OCI-LY3 (cell line): ENCODE measurements at regions not wholly inside any gene's neighbourhood (a gene's known extent, or its start where the extent isn't known, plus 50 kb on each side); places are given as distances from the start of the nearest gene placed in this dataset.

Experiments
- H2AFZ ChIP-seq: fragments of 200-600, 300-600 bp; shearing (Covaris generic); 2 replicates; pipeline ENCODE4 v1.6.0; 2014; ENCODE audit warnings: antibody characterized with exemption, low read depth, low read length
- H3K27ac ChIP-seq: fragments of 200-600, 300-600 bp; sonication (generic); 2 replicates; pipeline ENCODE4 v1.5.1; 2014; ENCODE audit warnings: mild to moderate bottlenecking, low read length, moderate library complexity, mixed read lengths
- H3K27me3 ChIP-seq: fragments of 200-600, 300-600 bp; sonication (generic); 2 replicates; pipeline ENCODE4 v1.6.1; 2014; ENCODE audit warnings: low read depth, low read length, mixed read lengths
- H3K36me3 ChIP-seq: fragments of 200-600, 300-600 bp; sonication (generic); replicated peaks from 2 replicates; pipeline ENCODE3; 2014; ENCODE audit warnings: low read depth, low read length, mixed read lengths
- H3K4me1 ChIP-seq: fragments of 300-600, 200-600 bp; sonication (generic); 2 replicates; pipeline ENCODE4 v1.6.1; 2014; ENCODE audit warnings: low read length, mixed read lengths
- H3K4me2 ChIP-seq: fragments of 200-600, 300-600 bp; sonication (generic); 2 replicates; pipeline ENCODE4 v1.6.1; 2014; ENCODE audit warnings: low read length, mixed read lengths
- H3K4me3 ChIP-seq: fragments of 300-600, 200-600 bp; sonication (generic); 2 replicates; pipeline ENCODE4 v1.5.1; 2014; ENCODE audit warnings: antibody characterized with exemption, mild to moderate bottlenecking, low read length, moderate library complexity
- H3K79me2 ChIP-seq: fragments of 300-600, 200-600 bp; shearing (Covaris generic); 2 replicates; pipeline ENCODE4 v1.6.1; 2014; ENCODE audit warnings: mild to moderate bottlenecking, low read length, mixed read lengths
- H3K9ac ChIP-seq: fragments of 300-600, 200-600 bp; shearing (Covaris generic); 2 replicates; pipeline ENCODE4 v1.6.0; 2014; ENCODE audit warnings: mild to moderate bottlenecking, low read length, moderate library complexity
- H3K9me3 ChIP-seq: fragments of 200-600, 300-600 bp; shearing (Covaris generic); 2 replicates; pipeline ENCODE4 v1.6.1; 2014; ENCODE audit warnings: low read length, mixed read lengths; ENCODE audit not compliant: insufficient read depth
- H4K20me1 ChIP-seq: fragments of 200-600, 300-600 bp; sonication (generic); 2 replicates; pipeline ENCODE4 v1.6.1; 2016; ENCODE audit warnings: low read length, mixed read lengths; ENCODE audit not compliant: insufficient read depth
- EZH2phosphoT487 ChIP-seq: fragments of 200-600 bp; shearing (Covaris generic); IDR thresholded peaks from 2 replicates; pipeline ENCODE4 v1.6.1; 2018; ENCODE audit warnings: antibody characterized with exemption, mixed run types, low read depth
- TF ChIP-seq, protein P1 (sequence below): fragments of 200-600, 300-600 bp; sonication (generic); IDR thresholded peaks from 2 replicates; pipeline ENCODE4 v1.5.1; 2014; ENCODE audit warnings: antibody characterized with exemption, low read length, low read depth

DNA sequence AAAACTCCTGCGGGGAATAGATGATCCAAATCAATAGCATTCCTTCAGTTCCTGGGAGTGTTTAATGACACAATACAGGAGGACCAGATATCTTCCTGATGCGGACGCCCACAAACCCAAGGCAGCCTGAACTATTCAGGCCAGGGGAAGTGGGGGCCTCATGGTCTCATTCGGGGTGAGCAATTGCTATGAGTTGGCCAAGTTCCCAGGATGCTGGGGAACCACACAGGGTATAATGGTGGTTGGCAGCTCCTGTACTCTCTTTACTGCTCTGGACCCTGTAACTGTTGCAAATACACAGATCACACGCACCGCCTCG is 401.2 kb downstream of the IRS2 start:
- no peaks in the 10 kb centered on the region for H3K9me3 ChIP-seq
- TF ChIP-seq EZH2phosphoT487 = no peak
- TF ChIP-seq, protein P1, sequence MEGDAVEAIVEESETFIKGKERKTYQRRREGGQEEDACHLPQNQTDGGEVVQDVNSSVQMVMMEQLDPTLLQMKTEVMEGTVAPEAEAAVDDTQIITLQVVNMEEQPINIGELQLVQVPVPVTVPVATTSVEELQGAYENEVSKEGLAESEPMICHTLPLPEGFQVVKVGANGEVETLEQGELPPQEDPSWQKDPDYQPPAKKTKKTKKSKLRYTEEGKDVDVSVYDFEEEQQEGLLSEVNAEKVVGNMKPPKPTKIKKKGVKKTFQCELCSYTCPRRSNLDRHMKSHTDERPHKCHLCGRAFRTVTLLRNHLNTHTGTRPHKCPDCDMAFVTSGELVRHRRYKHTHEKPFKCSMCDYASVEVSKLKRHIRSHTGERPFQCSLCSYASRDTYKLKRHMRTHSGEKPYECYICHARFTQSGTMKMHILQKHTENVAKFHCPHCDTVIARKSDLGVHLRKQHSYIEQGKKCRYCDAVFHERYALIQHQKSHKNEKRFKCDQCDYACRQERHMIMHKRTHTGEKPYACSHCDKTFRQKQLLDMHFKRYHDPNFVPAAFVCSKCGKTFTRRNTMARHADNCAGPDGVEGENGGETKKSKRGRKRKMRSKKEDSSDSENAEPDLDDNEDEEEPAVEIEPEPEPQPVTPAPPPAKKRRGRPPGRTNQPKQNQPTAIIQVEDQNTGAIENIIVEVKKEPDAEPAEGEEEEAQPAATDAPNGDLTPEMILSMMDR = no peak
- H3K9ac ChIP-seq = no peak overlapping the region
- no peaks in the 10 kb centered on the region for H3K4me1 ChIP-seq
- no peaks in the 10 kb centered on the region for H3K79me2 ChIP-seq
- no peak overlapping the region for H3K4me2 ChIP-seq
- no peak overlapping the region for H2AFZ ChIP-seq
- no peaks in the 10 kb centered on the region; the same call in 1 of the 2 replicates for H3K27me3 ChIP-seq
- no peaks in the 10 kb centered on the region for H4K20me1 ChIP-seq
- H3K4me3 ChIP-seq = no peak overlapping the region
- H3K36me3 ChIP-seq = no peaks in the 10 kb centered on the region
- H3K27ac ChIP-seq = no peak overlapping the region

DNA sequence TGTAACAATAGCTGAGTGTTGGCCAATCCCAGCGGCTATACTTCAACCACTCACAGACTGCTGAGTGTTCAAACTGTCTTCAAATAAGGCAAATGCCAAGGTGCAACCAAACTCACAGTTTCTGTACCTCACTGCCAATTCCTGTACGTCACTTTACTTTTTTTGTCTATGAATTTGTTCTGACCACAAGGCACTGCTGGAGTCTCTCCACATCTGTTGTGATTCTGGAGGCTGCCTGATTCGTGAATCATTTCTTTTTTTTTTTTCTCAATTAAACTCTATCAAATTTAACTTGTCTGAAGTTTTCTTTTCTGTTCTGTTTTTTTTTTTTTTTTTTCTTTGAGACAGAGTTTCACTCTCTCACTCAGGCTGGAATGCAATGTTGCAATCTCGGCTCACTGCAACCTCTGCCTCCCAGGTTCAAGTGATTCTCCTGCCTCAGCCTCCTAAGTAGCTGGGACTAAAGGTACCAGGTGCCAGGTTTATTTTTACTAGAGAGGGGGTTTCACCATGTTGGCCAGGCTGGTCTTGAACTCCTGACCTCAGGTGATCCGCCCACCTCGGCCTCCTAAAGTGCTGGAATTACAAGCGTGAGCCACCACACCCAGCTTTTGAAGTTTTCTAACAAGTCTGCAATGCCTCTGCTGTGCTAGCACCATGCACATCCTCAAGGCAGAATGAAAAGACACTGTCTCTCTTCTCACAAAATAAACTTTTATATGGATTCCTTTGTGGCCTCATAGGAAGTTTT is 401.7 kb downstream of the IRS2 start:
- Histone ChIP-seq H3K27me3 (peaks cover 3% of the 10 kb centered on the region; the same call in 1 of the 2 replicates), H3K4me2 (no peak overlapping the region), H4K20me1 (no peaks in the 10 kb centered on the region), H3K4me3 (no peak overlapping the region), H3K4me1 (no peaks in the 10 kb centered on the region), H2AFZ (no peak overlapping the region), H3K9ac (no peak overlapping the region), H3K36me3 (no peaks in the 10 kb centered on the region), H3K9me3 (no peaks in the 10 kb centered on the region), H3K27ac (no peak overlapping the region), H3K79me2 (no peaks in the 10 kb centered on the region)
- TF ChIP-seq EZH2phosphoT487 = no peak
- TF ChIP-seq, protein P1 = no peak

DNA sequence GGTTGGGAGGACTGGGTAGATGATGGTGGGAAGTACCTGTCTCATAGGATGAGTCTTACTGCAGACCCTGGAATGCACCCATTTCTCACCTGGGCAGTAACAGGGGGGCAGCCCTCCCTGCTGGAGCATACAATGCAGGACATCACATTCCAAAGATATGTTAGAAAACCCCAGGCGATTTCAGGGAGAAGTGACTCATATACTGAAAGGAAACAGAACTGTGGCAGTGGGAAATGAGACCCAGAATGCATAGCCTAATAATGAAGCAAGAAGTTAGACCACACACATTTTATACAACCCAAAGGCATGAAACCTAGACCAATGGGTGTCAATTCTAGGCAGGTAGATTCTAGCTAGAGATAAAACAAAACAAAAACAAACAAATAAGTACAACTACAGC is 402.7 kb downstream of the IRS2 start:
- Histone ChIP-seq H3K27me3 (peaks cover 4% of the 10 kb centered on the region; the same call in 1 of the 2 replicates), H4K20me1 (no peaks in the 10 kb centered on the region), H2AFZ (no peak overlapping the region), H3K79me2 (no peaks in the 10 kb centered on the region), H3K4me3 (no peak overlapping the region), H3K36me3 (no peaks in the 10 kb centered on the region), H3K9ac (no peak overlapping the region), H3K9me3 (no peaks in the 10 kb centered on the region), H3K4me1 (no peaks in the 10 kb centered on the region), H3K27ac (no peak overlapping the region), H3K4me2 (no peak overlapping the region)
- TF ChIP-seq, protein P1 = no peak
- no peak for TF ChIP-seq EZH2phosphoT487

DNA sequence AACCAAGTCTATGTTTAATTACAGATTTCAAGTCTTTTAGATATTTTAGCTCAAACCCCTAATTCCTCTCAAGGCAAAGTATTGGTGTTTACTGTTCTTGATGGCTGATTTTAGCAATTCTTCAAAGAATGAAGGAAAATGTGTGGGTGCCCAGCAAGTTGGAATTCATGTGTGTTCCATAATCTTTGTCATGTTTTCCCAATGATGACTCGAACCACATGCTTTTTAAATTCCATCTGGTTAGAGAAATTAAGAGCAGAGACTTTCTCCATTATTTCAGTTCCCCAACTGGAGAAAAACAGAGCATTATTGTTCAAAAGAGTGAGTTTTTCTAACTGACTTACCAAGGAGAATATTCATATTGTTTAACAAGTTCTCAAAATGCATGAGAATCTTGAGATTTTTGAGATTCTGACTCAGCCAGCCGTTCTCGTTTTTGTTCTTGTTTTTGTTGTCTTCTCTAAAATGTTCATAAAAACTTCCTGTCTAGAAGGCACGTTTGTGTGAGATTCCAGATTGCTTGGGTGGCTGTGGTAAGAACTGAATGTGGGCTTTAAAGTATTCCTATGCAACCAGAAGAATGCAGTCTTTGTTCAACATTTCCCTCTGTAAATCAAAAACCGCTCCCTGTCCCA is 404.7 kb downstream of the IRS2 start:
- no peak overlapping the region for H3K9ac ChIP-seq
- no peak overlapping the region for H3K4me2 ChIP-seq
- no peaks in the 10 kb centered on the region for H4K20me1 ChIP-seq
- no peak overlapping the region for H3K4me3 ChIP-seq
- no peaks in the 10 kb centered on the region for H3K4me1 ChIP-seq
- no peak overlapping the region for H2AFZ ChIP-seq
- no peaks in the 10 kb centered on the region for H3K9me3 ChIP-seq
- TF ChIP-seq, protein P1 = no peak
- TF ChIP-seq EZH2phosphoT487 = no peak
- peaks cover 4% of the 10 kb centered on the region; the same call in 1 of the 2 replicates for H3K27me3 ChIP-seq
- no peak overlapping the region for H3K27ac ChIP-seq
- H3K79me2 ChIP-seq = no peaks in the 10 kb centered on the region
- no peaks in the 10 kb centered on the region for H3K36me3 ChIP-seq
